Heart left ventricle (tissue), 16 donors: ENCODE measurements at regions not wholly inside any gene's neighbourhood (a gene's known extent, or its start where the extent isn't known, plus 50 kb on each side); places are given as distances from the start of the nearest gene placed in this dataset.

Experiments
- ATAC-seq, 4 donors: fragments of 200-7000 bp; cut with Tn5 transposase; one replicate each; pipeline ENCODE4 v1.9.1; 2020 to 2022; ENCODE audit warnings: moderate library complexity in 4 of 4, mild to moderate bottlenecking in 3 of 4, moderate number of reproducible peaks in 1 of 4
- DNase-seq, 5 donors: peaks; one replicate each; pipeline ENCODE4 v3.0.0-alpha.2; 2020
- H3K27ac ChIP-seq, 12 donors: fragments of 200-600 bp; sonication (generic) in 4 of 12; one replicate each; pipeline versions ENCODE4 v1.5.0 to v1.8.0; 2016 to 2022; ENCODE audit warnings: mild to moderate bottlenecking in 2 of 12
- H3K27me3 ChIP-seq, 9 donors: fragments of 200-600 bp; sonication (generic) in 2 of 9; one replicate each; pipeline versions ENCODE4 v1.5.1 to v1.8.0; 2016 to 2022; ENCODE audit warnings: mild to moderate bottlenecking in 3 of 9
- H3K36me3 ChIP-seq, 9 donors: fragments of 200-600 bp; sonication (generic) in 2 of 9; one replicate each; pipeline versions ENCODE4 v1.5.0 to v1.8.0; 2018 to 2022; ENCODE audit warnings: mild to moderate bottlenecking in 2 of 9
- H3K4me1 ChIP-seq, 12 donors: fragments of 200-600 bp; sonication (generic) in 4 of 12; one replicate each; pipeline versions ENCODE4 v1.5.0 to v1.8.0; 2016 to 2022; ENCODE audit warnings: mild to moderate bottlenecking in 3 of 12
- H3K4me3 ChIP-seq, 12 donors: fragments of 200-600 bp; sonication (generic) in 4 of 12; one replicate each; pipeline versions ENCODE4 v1.5.0 to v1.8.0; 2017 to 2022; ENCODE audit warnings: mild to moderate bottlenecking in 9 of 12, moderate library complexity in 4 of 12
- H3K9me3 ChIP-seq, 12 donors: fragments of 200-600 bp; sonication (generic) in 4 of 12; one replicate each; pipeline versions ENCODE4 v1.5.0 to v1.8.0; 2016 to 2022; ENCODE audit warnings: mild to moderate bottlenecking in 1 of 12
- POLR2A ChIP-seq, 2 donors: fragments of 450-650 bp; IDR thresholded peaks; one replicate each; pipeline ENCODE4 v1.6.1; 2017; ENCODE audit warnings: antibody characterized with exemption in 2 of 2, mild to moderate bottlenecking in 2 of 2, moderate library complexity in 2 of 2
- WGBS, 4 donors: extraction: QIAGEN DNeasy Blood & Tissue Kit in 2 of 4; methylation state at CpG; one replicate each; pipeline versions ENCODE4 v1.1.5 to v1.1.7; 2013 to 2018; 5-methylcytosine and 5-hydroxymethylcytosine counted together
- intact Hi-C, 10 donors: fragments of 100-400 bp; cut with DNase I; formaldehyde crosslinking; loops; one replicate each; pipeline versions ENCODE4 v1.11.1 to v1.14.2; 2022
- TF ChIP-seq, protein P1 (sequence below), 12 donors: fragments of 200-600 bp; sonication (generic) in 4 of 12; IDR thresholded peaks; one replicate each; pipeline versions ENCODE4 v1.5.0 to v1.8.0; 2018 to 2022; ENCODE audit warnings: antibody characterized with exemption in 12 of 12, mild to moderate bottlenecking in 5 of 12
- donor health status: ischemic (EF 13 %, LVEDD 7.1; RV severe dilation, severe dysfunction).
- donor health status: healthy with polysubstance abuse.
- donor health status: DM: no; HTN: yes; CAD: no.
- donor health status: DM: no; HTN: no; CAD: no.
- donor health status: ischemic (EF 25% LVEDD 6.9; RV normal size, moderate dysfunction).
- donor health status: ischemic (EF 25% LVEDD 5.7; RV mildly dilated, moderate dysfunction).
- donor health status: healthy.
- donor health status: DM: yes; HTN: yes; CAD: no.
- donor health status: ischemic (EF 35%, LVEDD 5.7; RV mildly dilated, moderate dysfunction).
- donor health status: nonischemic (EF 11% LVEDD 7.7; RV severe dilation, severe dysfunction).
- donor health status: DM: yes; HTN: yes; CAD: no.
- donor health status: PGD.
- donor health status: ischemic (EF 29% LVEDD 5.4; RV normal size, mild dysfunction).
- donor health status: nonischemic (EF 23%, LVEDD 6.1; RV moderate dilation, normal function).

DNA sequence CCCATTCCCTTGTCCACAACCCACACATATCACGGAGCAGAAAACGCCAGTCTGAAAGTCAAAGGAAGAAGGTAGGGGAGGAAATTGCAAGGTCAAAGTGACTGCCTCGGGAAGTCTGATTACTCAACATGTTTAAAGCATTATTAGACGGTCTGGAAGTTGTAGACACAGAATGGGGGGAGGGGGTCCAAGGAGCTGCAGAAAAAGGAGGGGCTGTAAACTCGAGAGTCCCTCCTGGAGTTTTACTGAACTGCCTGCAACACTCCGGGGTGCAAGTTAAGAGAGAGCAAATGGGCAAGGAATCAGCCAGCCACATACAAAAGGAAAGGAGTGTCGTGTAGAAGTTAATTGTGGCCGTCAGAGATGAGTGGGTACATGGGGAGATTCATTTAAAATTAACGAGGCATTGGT is 417.7 kb upstream of the JARID2 start:
- Histone ChIP-seq H3K4me3 (no peak overlapping the region), H3K27ac (no peak overlapping the region), H3K9me3 (no peaks in the 10 kb centered on the region), H3K4me1 (peaks cover 0 to 13% (median 7%) of the 10 kb centered on the region in 12 donors), H3K36me3 (no peaks in the 10 kb centered on the region), H3K27me3 (no peaks in the 10 kb centered on the region)
- no peak for DNase-seq
- intact Hi-C loops = no loop called here
- WGBS, 4 donors = 65 to 74% (median 71%) methylated on average over 9 of the region's 9 CpGs
- no peak for ATAC-seq
- TF ChIP-seq, protein P1, sequence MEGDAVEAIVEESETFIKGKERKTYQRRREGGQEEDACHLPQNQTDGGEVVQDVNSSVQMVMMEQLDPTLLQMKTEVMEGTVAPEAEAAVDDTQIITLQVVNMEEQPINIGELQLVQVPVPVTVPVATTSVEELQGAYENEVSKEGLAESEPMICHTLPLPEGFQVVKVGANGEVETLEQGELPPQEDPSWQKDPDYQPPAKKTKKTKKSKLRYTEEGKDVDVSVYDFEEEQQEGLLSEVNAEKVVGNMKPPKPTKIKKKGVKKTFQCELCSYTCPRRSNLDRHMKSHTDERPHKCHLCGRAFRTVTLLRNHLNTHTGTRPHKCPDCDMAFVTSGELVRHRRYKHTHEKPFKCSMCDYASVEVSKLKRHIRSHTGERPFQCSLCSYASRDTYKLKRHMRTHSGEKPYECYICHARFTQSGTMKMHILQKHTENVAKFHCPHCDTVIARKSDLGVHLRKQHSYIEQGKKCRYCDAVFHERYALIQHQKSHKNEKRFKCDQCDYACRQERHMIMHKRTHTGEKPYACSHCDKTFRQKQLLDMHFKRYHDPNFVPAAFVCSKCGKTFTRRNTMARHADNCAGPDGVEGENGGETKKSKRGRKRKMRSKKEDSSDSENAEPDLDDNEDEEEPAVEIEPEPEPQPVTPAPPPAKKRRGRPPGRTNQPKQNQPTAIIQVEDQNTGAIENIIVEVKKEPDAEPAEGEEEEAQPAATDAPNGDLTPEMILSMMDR (IDR thresholded peaks at IDR 0.05) = no peak
- TF ChIP-seq POLR2A (IDR thresholded peaks at IDR 0.05) = no peak

DNA sequence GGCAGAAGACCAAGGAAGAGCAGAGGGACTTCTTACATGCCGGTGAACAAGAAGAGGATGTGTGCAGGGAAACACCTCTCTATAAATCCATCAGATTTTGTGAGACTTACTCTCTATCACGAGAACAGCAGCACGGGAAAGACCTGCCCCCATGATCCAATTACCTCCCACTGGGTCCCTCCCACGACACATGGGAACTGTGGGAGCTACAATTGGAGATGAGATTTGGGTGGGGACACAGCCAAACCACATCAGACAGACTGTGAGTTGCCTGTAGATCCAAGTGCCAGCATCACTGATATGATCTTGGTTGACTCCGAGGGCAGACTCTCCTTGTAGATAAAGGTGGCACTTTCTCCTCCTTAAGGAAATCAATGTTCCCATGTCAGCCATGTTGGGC is 414.8 kb upstream of the JARID2 start:
- H3K27me3 ChIP-seq = no peaks in the 10 kb centered on the region
- no peak for ATAC-seq
- H3K36me3 ChIP-seq = no peaks in the 10 kb centered on the region
- DNase-seq = no peak
- no peaks in the 10 kb centered on the region for H3K4me1 ChIP-seq
- H3K9me3 ChIP-seq = no peaks in the 10 kb centered on the region
- 90 to 93% (median 91%) methylated on average over 5 of the region's 5 CpGs for WGBS, 4 donors
- no peak overlapping the region for H3K4me3 ChIP-seq
- no peak overlapping the region for H3K27ac ChIP-seq
- no peak for TF ChIP-seq POLR2A (IDR thresholded peaks at IDR 0.05)
- TF ChIP-seq, protein P1 (IDR thresholded peaks at IDR 0.05) = no peak
- intact Hi-C loops = no loop called here

DNA sequence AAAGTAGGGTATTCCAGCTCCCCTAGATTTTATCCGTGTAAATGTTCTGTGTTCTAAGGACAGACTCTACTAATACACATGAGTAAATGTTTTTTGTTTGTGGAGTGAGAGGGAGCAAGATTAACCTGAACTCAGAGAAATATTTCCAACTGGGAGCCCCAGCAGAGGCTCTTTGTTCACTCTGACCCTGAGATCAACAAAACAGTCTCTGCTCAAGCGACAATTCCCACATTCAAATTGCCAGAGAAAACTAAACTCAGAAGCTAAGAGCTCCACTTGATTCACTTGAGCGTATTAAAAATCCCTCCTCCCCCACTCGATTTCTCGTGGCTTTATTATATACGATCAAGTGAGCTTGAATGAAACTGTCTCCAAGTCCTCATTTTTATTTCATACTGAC is 413.9 kb upstream of the JARID2 start:
- no peaks in the 10 kb centered on the region for H3K36me3 ChIP-seq
- 65 to 75% (median 68%) methylated on average over 6 of the region's 6 CpGs for WGBS, 4 donors
- H3K27ac ChIP-seq = no peak overlapping the region
- ATAC-seq (no peak), DNase-seq (no peak)
- no peak overlapping the region for H3K4me3 ChIP-seq
- H3K9me3 ChIP-seq = no peaks in the 10 kb centered on the region
- no peak for TF ChIP-seq POLR2A (IDR thresholded peaks at IDR 0.05)
- TF ChIP-seq, protein P1 (IDR thresholded peaks at IDR 0.05) = no peak
- no peaks in the 10 kb centered on the region for H3K4me1 ChIP-seq
- intact Hi-C loops = no loop called here
- H3K27me3 ChIP-seq = no peaks in the 10 kb centered on the region

DNA sequence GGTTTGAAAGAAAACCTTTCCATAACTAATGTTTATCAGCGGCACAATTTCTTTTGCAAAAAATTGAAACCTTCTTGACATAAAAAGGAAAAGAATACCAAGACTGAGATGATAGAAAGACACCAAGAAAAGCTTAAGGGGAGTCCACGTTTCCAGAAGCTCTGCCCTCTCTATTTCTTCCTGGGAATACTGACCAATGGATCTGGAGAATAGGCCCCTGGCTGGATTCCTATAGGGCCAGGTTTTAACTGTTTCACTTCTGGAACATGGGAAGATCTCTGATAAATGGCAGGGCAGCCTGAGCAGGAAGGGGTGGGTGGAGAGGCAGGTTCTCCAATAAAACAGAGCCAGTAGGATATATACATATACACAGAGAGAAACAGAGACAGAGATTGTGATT is 413.4 kb upstream of the JARID2 start:
- WGBS, 4 donors = 62 to 74% (median 67%) methylated on average over 2 of the region's 2 CpGs
- no peaks in the 10 kb centered on the region for H3K9me3 ChIP-seq
- no peaks in the 10 kb centered on the region for H3K4me1 ChIP-seq
- TF ChIP-seq POLR2A (IDR thresholded peaks at IDR 0.05) = no peak
- TF ChIP-seq, protein P1 (IDR thresholded peaks at IDR 0.05) = no peak
- ATAC-seq (no peak), DNase-seq (no peak)
- H3K27ac ChIP-seq = no peak overlapping the region
- H3K36me3 ChIP-seq = no peaks in the 10 kb centered on the region
- no peak overlapping the region for H3K4me3 ChIP-seq
- intact Hi-C loops = no loop called here
- no peaks in the 10 kb centered on the region for H3K27me3 ChIP-seq
